Ishikawa (cell line): ENCODE measurements at regions not wholly inside any gene's neighbourhood (a gene's known extent, or its start where the extent isn't known, plus 50 kb on each side); places are given as distances from the start of the nearest gene placed in this dataset.
A peak's percentile ranks its signal among the peaks of the same experiment; 100 is the strongest.

Experiments
- CEBPB ChIP-seq: IDR thresholded peaks from 2 replicates; pipeline ENCODE4 v1.6.1; 2012
- CREB1 ChIP-seq: IDR thresholded peaks from 2 replicates; pipeline ENCODE4 v1.6.1; 2012; ENCODE audit warnings: low read depth
- EGR1 ChIP-seq: IDR thresholded peaks from 2 replicates; pipeline ENCODE4 v1.6.1; 2012
- EP300 ChIP-seq: IDR thresholded peaks from 2 replicates; pipeline ENCODE4 v1.6.1; 2012; ENCODE audit warnings: borderline replicate concordance
- FOXM1 ChIP-seq: IDR thresholded peaks from 2 replicates; pipeline ENCODE4 v1.6.1; 2012; ENCODE audit warnings: low read depth, borderline replicate concordance
- NFIC ChIP-seq: IDR thresholded peaks from 2 replicates; pipeline ENCODE4 v1.6.1; 2012
- RAD21 ChIP-seq: IDR thresholded peaks from 2 replicates; pipeline ENCODE4 v1.6.1; 2012; ENCODE audit warnings: low read depth
- TAF1 ChIP-seq: IDR thresholded peaks from 2 replicates; pipeline ENCODE4 v1.6.1; 2012; ENCODE audit warnings: low read depth, mild to moderate bottlenecking
- TCF12 ChIP-seq: IDR thresholded peaks from 2 replicates; pipeline ENCODE4 v1.6.1; 2012; ENCODE audit warnings: low read depth
- TEAD4 ChIP-seq: IDR thresholded peaks from 2 replicates; pipeline ENCODE4 v1.6.1; 2012
- YY1 ChIP-seq: IDR thresholded peaks from 2 replicates; pipeline ENCODE4 v1.6.1; 2012; ENCODE audit warnings: low read depth
- ZBTB7A ChIP-seq: IDR thresholded peaks from 2 replicates; pipeline ENCODE4 v1.6.1; 2012; ENCODE audit warnings: low read depth
- TF ChIP-seq, protein P1 (sequence below): IDR thresholded peaks from 2 replicates; pipeline ENCODE4 v1.6.1; 2012
- TF ChIP-seq, protein P2 (sequence below): IDR thresholded peaks from 2 replicates; pipeline ENCODE4 v1.6.1; 2012; ENCODE audit warnings: low read depth, mild to moderate bottlenecking
- TF ChIP-seq, protein P3 (sequence below): IDR thresholded peaks from 2 replicates; pipeline ENCODE4 v1.6.1; 2012

DNA sequence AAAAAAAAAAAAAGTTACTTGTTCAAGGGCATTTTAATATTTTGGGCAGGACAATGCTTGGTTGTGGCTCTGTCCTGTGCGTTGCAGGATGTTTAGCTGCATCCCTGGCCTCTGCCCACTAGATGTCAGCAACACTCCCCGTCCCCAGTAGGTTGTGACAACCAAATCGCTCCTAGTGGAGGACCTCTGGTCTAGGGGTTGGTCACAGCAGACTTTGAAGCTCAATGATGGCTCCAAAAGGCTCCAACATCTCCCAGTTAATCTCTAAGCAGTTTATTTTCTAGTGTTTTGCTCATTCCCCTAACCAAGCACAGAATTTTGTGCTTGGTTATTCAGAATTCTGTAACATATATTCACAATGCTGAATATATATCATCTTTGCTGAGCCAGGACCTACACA is 67.0 kb downstream of the CHRNA1 start:
- TF ChIP-seq NFIC (no peak), RAD21 (peak; percentile 66), CREB1 (no peak)

DNA sequence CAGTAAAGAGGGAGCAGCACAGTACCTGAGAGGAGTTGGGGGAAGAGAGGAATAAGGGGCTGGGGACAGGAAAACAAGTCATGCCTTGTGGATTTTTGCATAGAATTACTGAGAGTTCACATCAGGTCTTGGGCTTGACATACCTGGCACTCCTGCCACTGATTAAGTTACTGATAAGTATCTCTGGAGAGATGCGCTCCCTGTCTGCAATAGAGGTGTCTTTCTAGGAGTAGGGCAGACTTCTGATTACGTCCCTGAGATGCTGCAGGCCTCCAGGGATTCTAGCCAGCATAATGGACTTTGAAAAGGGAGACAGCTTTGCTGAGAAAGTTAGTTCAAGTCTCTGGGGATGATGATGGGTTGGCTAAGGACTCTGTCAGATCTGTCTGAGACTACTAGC is 69.4 kb downstream of the CHRNA1 start:
- no peak for TF ChIP-seq TEAD4
- TF ChIP-seq EGR1: no peak

DNA sequence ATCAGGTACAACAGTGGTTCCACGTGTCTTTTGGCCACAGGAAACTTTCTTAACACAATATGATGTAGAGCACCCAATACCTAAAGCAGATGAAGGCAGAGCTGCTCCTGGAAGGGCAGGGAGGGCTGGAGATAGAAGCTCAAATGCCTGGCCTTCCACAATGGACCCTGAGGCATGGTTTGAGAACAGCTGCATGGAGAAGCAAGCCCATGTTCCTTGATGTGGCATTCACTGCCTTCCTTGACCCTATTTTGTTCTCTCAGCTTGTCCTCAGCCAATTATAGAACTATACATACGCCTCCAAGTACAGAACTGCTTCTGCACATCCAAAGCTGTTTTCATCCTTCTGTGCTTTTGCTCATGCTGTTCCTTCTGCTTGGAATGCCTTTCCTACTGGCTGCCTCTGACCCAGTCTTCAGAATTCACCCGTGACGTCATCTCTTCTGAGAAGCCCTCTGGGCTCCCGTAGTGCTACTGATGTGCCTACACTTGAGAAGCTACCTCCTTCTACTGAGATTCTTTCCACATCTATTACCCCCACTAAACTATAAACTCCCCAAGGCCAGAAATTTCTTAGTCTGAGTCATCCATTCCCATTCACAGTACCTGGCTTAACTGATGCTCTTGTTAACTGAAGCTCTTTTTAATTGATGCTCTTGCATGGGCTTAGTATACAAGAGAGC is 69.9 kb downstream of the CHRNA1 start:
- TF ChIP-seq EP300 (no peak), TCF12 (no peak), YY1 (no peak), NFIC (no peak), TAF1 (no peak), CREB1 (no peak), ZBTB7A (no peak), TEAD4 (no peak), CEBPB (no peak), EGR1 (no peak), RAD21 (no peak), FOXM1 (no peak)
- TF ChIP-seq, protein P1, sequence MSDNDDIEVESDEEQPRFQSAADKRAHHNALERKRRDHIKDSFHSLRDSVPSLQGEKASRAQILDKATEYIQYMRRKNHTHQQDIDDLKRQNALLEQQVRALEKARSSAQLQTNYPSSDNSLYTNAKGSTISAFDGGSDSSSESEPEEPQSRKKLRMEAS: no peak
- TF ChIP-seq, protein P2, sequence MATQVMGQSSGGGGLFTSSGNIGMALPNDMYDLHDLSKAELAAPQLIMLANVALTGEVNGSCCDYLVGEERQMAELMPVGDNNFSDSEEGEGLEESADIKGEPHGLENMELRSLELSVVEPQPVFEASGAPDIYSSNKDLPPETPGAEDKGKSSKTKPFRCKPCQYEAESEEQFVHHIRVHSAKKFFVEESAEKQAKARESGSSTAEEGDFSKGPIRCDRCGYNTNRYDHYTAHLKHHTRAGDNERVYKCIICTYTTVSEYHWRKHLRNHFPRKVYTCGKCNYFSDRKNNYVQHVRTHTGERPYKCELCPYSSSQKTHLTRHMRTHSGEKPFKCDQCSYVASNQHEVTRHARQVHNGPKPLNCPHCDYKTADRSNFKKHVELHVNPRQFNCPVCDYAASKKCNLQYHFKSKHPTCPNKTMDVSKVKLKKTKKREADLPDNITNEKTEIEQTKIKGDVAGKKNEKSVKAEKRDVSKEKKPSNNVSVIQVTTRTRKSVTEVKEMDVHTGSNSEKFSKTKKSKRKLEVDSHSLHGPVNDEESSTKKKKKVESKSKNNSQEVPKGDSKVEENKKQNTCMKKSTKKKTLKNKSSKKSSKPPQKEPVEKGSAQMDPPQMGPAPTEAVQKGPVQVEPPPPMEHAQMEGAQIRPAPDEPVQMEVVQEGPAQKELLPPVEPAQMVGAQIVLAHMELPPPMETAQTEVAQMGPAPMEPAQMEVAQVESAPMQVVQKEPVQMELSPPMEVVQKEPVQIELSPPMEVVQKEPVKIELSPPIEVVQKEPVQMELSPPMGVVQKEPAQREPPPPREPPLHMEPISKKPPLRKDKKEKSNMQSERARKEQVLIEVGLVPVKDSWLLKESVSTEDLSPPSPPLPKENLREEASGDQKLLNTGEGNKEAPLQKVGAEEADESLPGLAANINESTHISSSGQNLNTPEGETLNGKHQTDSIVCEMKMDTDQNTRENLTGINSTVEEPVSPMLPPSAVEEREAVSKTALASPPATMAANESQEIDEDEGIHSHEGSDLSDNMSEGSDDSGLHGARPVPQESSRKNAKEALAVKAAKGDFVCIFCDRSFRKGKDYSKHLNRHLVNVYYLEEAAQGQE: no peak
- TF ChIP-seq, protein P3, sequence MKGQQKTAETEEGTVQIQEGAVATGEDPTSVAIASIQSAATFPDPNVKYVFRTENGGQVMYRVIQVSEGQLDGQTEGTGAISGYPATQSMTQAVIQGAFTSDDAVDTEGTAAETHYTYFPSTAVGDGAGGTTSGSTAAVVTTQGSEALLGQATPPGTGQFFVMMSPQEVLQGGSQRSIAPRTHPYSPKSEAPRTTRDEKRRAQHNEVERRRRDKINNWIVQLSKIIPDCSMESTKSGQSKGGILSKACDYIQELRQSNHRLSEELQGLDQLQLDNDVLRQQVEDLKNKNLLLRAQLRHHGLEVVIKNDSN: no peak

DNA sequence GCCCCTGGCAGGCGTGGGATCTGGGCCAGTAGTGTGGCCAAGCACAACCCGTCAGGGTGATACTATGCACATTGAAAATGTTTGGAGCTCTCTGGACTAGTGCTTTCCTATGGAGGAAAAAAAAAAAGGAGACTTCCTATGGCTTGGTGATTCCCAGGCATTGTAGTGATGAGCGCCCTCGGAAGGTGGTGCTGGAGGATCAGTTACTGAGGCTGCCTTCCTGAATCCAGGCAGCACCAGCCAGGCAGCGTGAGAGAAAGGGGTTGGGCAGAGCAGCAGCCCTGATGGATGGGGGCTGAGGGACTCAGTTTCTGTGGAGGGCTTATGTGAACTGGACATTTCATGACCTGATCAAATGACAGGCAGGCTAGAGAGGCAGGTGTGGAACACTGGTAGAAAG is 70.9 kb downstream of the CHRNA1 start:
- TF ChIP-seq EP300 (no peak), NFIC (no peak), CREB1 (no peak), TAF1 (no peak), EGR1 (no peak), TEAD4 (no peak), CEBPB (no peak), RAD21 (no peak), ZBTB7A (no peak), TCF12 (no peak), YY1 (no peak), FOXM1 (no peak)
- TF ChIP-seq, protein P3: no peak
- TF ChIP-seq, protein P2: no peak
- TF ChIP-seq, protein P1: no peak

DNA sequence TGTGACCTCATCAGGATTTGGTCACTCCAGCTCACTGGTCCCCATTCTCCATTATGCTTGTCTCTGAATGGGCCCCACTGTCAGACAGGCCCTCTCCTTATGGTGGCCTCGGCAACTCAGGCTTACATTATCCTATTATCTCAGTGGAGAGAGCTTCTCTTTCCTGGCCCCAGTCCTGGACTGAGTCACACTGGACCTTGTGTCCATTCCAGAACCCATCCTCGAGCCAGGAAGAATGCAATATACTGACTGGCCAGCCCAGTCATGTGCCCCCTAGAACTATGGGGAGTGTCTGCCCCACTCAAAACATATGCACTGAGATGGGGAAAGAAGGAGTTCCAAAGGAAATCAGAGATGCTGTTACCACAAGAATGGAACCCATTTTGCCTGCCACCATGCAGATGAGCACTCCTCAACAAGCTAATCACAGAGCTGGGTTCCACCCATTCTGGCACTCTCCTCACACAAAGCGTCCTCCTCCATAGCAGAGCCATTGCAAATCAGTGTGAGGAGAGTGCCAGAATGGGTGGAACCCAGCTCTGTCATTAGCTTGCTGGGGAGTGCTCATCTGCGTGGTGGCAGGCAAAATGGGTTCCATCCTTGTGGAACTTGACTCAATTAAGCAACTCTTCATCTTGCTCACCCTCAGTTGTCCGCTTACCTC is 71.9 kb downstream of the CHRNA1 start:
- TF ChIP-seq, protein P3: no peak
- TF ChIP-seq FOXM1 (no peak), ZBTB7A (no peak), CEBPB (no peak), TAF1 (no peak), YY1 (no peak), CREB1 (no peak), EP300 (no peak), EGR1 (no peak), RAD21 (no peak), TCF12 (no peak), TEAD4 (no peak)
- TF ChIP-seq, protein P2: no peak
- TF ChIP-seq, protein P1: no peak
